ENCODE measurements at regions not wholly inside any gene's neighbourhood (a gene's known extent, or its start where the extent isn't known, plus 50 kb on each side); places are given as distances from the start of the nearest gene placed in this dataset.
A peak's percentile ranks its signal among the peaks of the same experiment; 100 is the strongest.
"Not testable (repeated sequence)": the region's sequence is repeated elsewhere in the genome, so short reads cannot be mapped to it uniquely, and the experiment has no call there.

DNA sequence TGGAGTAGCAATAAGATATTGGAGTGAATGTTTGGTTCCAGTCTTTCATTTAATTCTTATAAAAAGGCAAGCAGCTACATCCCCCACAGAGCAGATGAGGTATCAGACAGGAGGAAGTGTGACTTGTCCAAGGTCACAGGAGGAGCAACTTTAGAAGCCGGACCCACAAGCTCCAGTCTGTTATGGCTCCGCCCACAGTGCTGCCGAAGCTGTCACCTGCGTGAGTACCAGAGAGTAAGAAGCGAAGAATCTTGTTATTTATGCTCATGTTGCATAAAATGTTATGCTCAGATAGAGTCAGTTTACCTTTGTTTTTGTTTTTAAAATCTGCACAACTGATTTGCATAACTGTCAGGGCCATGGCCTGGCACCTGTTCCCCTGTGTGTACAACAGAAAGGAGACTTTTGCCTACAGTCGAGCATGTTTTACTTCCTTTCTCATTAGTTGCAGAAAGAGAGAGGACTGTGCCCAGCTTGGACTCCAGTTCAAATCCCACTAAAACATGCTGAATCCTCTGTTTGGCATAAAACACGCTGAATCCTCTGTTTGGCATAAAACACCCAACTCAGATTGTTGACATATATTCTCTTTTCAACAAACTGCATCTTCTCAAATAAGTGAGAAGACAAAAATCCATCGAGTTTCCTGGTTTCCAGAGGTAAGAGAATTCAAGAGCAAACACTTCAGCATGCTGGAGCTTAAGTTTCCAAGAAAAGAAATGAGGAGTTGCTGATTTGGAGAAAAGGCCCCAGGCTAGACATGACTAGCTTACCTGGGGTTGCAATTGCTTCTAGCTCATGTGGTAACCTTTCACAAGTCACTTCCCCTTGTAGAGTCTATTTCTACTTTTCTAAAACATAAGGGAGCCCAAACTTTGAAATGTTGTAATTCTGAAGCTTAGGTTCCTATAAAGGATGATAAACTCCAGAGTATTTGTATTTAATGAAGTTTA is 409.8 kb upstream of the ZMIZ1 start:
- DNase-seq, result no peak

DNA sequence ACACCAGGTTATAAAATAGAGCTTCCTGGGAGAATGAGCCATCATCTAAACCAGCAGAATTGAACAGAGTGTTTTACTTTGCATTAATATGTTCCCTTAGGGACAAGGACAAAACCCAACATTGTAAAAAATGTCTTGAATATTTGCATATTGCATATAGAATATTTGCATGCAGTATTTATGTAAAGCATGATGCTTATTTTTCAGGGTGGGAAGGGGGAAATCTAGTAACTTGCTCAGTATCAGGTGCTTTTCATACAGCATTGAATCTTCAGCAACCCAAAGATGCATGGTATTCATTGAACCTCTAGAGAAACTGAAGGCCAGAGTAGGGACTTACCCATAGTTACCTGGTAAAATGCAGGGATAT is 409.2 kb upstream of the ZMIZ1 start:
- DNase-seq, result no peak

GRCh38 chr10:78660446-78661106 is 408.2 kb upstream of the ZMIZ1 start:
- DNase-seq, result no peak

GRCh38 chr10:78663721-78664120 is 405.0 kb upstream of the ZMIZ1 start:
- no peak for DNase-seq

- peak in 1 of 6 experiments; percentile 3 for DNase-seq
Measured at GRCh38 chr10:78664929-78665553, 403.7 kb upstream of the ZMIZ1 start.

GRCh38 chr10:78672918-78673317 is 395.8 kb upstream of the ZMIZ1 start:
- DNase-seq, result no peak

- DNase-seq, result not testable (repeated sequence)
Measured at GRCh38 chr10:78681141-78681540, 387.6 kb upstream of the ZMIZ1 start.

DNA sequence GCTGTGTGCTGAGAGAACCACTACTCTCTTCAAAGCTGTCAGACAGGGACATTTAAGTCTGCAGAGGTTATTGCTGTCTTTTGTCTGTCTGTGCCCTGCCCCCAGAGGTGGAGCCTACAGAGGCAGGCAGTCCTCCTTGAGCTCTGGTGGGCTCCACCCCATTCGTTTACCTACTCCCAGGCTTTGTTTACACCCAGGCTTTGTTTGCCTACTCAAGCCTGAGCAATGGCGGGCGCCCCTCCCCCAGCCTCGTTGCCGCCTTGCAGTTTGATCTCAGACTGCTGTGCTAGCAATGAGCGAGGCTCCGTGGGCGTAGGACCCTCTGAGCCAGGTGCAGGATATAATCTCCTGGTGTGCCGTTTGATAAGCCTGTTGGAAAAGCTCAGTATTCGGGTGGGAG is 386.8 kb upstream of the ZMIZ1 start:
- DNase-seq, result not testable (repeated sequence)

DNA sequence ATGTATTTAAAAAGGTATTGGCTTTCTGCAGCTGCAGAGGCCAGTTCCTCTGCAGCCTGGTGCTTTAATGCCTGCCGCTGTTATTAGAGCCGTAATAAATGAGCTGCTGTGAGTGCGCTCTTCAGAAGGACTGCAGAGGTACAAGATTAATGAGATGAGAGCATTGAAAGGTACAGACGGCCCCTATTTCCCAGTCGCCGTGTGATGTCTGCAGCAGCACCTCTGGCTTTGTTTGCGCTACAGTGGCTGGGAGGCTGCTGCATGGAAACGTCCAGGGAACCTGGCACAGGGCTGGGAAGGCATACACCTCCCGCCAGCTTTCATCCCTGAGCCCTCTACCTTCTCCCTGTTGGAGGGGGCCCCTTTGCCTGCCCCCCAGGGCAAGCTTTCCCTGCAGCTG is 383.8 kb upstream of the ZMIZ1 start:
- no peak for DNase-seq

GRCh38 chr10:78685466-78686103 is 383.2 kb upstream of the ZMIZ1 start:
- no peak for DNase-seq

DNA sequence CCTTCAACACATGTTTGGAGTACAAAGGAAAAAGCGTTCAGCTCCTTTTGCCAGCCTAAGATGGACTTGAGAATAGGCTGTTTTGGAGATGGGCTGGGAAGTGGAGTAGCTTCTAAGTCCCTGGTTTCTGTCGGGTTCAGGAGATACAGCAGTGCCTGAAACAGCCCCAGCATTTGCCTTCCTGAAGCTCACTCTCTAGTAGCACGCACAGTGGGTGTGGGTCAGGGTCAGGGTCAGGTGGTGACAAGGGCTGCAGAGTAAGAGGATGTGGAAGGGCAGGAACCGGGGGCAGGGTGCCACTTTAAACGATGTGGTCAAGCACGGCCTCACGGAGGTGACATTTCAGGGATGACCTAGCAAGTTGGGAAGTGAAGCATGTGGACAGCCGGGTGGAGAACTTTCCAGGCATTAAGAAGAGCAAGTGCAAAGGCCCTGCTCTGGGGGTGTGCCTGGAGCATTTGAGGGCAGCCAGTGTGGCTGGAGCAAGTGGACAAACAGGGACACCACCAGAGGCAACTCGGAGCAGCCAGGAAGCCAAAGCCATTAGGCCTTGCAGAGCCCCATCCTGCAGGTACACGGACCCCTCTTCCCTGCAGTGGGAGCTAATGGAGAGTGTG is 382.2 kb upstream of the ZMIZ1 start:
- no peak for DNase-seq

GRCh38 chr10:78687626-78688025 is 381.1 kb upstream of the ZMIZ1 start:
- DNase-seq, result no peak

DNA sequence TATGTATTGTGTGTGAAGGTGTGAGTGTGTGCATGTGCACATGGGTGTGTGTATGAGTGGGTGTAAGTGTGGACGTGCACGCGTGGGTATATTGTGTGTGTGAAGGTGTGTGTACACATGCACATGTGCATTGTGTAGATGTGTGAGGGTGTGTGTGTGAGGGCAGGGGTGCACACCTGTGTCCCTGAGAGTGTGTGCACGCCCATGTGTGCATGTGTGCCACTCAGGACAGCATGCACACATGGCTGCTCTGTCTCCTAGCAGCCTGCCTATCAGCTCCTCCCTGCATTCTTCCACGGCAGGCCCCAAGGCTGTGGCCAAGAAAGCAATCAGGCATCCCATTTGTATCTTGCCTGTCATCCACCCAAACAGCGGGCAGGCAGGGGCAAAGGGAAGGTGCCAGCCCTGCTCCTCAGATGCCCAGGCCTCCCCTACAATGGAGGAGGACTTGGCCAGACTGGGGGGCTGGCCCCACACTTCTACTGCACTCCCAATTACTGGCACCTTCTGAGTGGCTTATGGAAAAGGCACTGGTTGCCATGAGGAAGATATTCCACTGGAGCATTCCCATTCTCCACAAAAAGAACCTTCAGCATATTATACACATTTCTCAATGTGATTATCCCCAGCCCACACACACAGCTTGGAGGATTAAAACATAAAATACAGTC is 380.4 kb upstream of the ZMIZ1 start:
- no peak for DNase-seq

DNA sequence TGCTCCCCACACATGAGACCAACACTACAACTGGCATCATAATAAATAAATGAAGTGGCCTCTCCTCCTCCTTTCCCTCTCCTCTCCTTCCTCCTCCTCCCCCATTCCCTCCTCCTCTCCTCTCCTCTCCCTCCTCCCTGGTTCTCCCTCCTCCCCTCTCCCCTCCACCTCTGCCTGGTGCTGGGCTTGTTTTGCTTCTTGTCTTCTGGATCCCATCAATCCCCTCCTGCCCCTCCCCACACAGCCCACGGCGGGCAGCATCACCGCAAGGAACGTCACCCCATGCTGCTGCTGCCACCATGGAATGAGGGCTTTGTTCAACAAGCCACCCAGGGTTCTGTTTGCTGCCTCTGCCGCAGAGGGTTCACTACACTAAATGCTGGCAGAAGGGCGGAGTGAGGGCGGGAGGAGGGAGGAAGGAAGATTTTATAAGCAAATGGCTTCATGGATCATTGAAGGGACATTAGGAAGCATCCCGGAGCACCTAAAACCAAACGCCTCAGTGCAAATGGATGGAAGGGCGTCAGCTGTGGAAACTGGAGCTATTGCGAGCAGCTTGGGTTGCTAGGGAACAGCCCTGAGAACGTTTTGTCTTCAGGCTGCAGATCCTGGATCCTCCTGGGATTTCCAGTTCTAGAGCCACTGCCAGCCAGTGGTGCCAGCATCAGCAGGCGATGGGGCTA is 379.7 kb upstream of the ZMIZ1 start:
- peak in 1 of 6 experiments; percentile 4 for DNase-seq

GRCh38 chr10:78689584-78689935 is 379.2 kb upstream of the ZMIZ1 start:
- DNase-seq, result no peak

DNA sequence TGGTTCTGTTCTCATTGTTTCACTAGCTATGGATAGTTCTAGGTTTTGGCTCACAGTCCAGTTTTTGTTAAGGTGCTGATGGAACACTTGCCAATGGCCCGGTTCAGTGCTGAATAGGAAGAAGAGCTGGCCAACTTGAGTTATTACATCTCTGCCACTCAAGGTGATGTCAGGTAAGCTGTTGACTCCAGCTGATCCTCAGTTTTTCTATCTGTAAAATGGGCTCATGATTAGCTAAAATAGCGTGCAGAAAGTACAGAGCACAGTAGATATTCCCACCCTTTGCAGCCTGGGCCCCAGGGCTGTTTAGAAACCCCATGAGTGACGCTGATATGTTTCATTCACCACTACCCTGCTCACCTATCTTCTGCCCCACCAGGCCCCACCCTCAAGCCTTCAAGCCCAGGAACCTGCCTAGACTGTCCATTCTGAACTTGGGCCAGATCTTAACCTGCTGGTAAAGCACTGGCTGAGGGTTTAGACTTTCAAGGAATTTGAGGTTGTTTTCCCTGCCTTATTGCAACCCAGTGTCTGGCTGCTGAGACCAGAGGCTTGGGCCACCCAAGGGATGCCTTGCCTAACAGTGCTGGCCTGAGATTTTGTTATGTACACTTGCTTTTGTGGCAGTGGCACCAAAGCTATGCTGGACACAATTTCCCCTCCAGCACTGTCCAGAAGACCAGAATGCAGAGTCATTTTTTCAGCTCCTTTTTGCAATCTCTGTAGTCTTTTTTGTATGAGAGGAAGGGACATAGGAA is 378.2 kb upstream of the ZMIZ1 start:
- DNase-seq, result no peak

GRCh38 chr10:78691301-78692030 is 377.3 kb upstream of the ZMIZ1 start:
- no peak for DNase-seq

DNA sequence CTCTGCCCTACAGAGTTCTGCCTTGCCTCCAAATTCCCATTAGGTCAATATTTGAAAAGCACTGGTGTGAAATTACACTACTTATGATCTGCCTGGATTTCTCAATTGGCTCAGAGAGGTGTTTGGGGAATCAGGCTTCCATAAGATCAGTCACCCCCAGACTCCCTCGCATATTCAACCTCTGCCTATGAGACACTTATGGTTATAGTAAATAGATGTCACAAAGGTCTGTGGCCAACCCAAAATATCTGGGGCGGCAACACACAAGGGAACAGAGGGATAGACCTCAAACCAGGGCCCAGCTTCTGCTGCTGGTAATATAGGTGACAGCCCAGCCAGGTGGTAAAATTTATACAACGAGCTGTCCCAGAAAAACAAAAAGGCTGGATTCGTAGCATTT is 376.7 kb upstream of the ZMIZ1 start:
- DNase-seq, result no peak

DNA sequence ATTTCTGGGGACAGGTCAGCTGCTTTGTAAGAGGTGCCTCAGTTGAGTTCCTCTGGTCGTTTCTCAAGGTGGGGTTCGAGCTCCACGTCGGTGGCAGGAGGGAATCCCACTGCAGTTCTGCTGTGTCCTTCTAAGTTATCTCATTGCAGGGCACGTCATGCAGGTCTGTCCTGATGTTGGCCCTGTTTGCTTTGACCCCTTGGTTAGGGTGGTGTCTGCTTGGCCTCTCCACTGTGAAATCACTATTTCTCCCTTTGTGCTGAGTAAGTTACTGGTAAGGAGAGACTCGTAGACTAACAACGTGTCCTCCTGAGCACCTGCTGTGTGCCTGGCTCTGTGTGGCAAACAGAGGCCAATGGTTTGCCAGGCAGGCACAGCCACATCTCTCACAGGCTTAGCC is 372.9 kb upstream of the ZMIZ1 start:
- no peak for DNase-seq

- DNase-seq, result no peak
Measured at GRCh38 chr10:78696791-78697395, 371.9 kb upstream of the ZMIZ1 start.
